ELF-1 (cell line): ENCODE measurements at regions not wholly inside any gene's neighbourhood (a gene's known extent, or its start where the extent isn't known, plus 50 kb on each side); places are given as distances from the start of the nearest gene placed in this dataset.

Source experiments
- DNase-seq: peaks from one replicate; pipeline ENCODE4 v3.0.0-alpha.2; 2016; ENCODE audit warnings: low read depth, low spot score

DNA sequence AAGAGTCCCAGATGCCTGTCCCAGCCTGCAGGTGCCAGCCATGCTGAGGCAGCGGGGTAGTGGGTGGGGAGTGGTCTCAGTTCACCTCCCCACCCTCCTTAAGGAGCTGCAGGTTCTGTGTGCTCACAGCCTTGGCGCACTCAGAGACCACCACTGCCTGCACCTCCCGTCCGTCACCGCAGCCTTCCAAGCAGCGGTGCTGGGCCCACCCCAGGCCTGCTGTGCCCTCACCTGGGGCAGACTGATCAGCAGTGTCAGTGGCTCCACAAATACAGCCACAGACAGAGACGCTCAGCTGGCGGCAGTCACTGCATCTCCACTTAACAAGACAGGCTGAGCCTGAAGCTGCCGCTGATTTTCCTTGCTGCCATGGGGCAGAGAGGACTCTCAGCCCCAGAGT, 120.2 kb downstream of the RFLNA start:
- no peak for DNase-seq

GRCh38 chr12:124413915-124414314, 119.0 kb downstream of the RFLNA start:
- no peak for DNase-seq

DNA sequence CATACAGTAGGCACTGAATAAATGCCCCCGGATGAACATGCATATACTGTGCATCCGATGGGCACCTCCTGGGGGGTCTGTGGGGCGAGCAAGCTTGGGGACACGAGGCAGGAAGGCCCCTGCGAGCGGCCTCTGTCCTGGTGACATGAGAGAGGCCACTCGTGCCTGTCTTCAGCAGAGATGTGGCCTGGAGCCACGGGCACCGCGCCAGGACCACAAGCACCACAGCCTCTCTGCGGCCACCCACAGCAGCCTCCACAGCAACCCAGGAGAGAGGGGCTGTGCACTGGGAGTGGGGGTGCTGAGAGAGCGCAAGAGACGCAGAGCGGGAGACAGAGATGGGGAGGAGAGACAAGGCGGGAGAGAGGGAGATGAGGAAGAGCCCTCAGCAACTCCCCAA, 118.5 kb downstream of the RFLNA start:
- no peak for DNase-seq

- no peak for DNase-seq
These were observed 117.7 kb downstream of the RFLNA start for GRCh38 chr12:124412646-124413015.

DNA sequence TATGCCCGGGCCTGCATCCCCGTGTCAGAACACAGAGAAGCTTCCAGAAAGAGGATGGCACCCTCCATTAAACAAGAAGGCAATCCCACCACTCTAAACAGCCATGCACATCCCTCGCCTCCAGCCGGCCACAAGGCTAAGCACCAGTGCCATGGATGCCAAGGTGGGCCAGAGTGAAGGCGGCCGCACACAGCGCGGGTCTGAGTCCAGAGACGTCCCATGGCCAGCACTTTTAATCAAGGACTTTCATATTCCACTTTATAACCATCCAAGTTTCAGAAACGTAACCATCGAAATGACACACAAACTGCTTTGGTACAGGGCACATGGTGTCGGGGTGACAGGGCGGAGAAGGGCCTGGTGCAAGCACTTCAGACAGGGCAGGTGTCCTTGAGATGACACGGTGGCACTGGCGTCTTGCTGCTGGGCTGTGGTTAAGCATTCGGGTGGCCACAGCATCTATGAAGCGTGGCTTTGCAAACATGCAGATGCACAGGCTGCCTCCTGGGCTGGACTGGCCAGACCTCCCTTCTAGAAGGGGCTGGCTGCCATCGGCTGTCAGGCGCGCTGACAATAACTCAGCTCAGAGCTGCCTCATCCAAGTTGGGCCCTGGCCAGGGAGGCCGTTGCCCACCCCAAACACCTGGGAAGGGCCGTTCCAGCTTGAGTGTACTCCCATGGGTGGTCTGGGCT, 117.2 kb downstream of the RFLNA start:
- DNase-seq, result no peak

DNA sequence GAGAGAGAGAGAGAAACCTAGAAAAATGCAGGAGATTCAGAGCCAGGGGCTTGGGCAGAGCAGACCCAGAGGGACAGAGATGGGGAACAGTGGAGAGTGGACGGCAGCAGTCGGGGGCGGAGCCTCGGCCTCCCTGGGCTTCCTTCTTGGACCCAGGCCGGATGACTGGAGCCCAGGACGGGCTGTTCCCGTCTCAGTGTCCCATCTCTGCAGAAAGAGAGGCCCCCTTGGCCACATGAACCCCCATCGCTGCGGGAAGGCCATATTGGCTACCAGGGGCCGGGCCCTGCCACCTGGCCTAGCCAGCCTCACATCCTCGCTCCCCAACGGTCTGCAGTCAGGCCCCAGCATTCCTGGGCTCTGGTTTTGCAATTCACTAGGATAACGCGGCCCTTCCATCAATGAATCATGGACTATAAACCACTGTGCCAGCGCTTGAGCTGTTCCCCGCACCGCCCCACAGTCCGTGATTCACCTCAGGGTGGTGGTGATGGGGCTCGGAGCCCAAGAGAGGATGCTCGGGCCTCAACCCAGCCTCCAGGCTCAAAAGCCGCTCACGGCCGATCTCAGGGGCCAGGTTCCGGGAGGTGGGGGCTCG, 116.5 kb downstream of the RFLNA start:
- no peak for DNase-seq

GRCh38 chr12:124410354-124411175, 115.7 kb downstream of the RFLNA start:
- DNase-seq, result peak; percentile 73

- no peak for DNase-seq
These were observed 114.1 kb downstream of the RFLNA start for GRCh38 chr12:124408822-124409517.

GRCh38 chr12:124407074-124407473, 112.2 kb downstream of the RFLNA start:
- no peak for DNase-seq

DNA sequence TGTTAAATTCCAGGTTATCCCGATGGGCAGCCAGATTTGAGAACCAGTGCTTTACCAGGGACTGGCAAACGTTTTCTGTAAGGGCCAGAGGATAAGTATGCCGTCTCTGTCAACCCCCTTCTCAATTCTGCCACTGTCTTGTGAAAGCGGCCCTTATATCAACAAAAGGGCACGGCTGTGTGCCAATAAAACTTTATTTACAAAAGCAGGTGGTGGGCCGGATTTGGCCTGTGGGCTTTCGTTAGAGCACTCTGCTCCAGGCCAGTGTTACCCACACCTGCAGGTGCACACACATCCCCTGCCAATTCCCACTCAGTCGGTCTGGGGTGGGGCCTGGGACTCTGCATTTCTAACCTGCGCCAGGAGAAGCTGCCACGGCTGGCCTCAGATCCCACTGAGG, 111.2 kb downstream of the RFLNA start:
- DNase-seq, result no peak

DNA sequence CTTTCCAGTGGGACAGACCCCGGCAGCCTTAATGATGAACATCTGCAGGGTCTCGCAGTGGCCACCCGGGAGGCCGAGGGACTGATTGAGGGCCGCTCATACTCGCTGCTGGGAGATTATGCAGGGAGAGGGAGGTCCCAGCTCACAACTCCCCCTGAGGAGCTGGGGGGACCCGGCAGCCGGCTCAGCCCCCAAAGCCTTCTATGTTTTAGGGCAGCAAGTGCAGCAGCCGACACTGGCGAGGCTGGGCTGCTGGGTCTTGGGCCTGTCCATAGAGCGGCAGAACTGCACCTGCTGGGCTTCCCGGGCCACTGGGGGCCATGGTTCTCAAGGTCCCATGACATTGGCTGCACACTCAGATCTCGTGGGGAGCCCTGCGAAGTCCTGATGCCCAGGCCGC, 110.7 kb downstream of the RFLNA start:
- no peak for DNase-seq

- no peak for DNase-seq
These were observed 110.3 kb downstream of the RFLNA start for GRCh38 chr12:124405151-124405550.

DNA sequence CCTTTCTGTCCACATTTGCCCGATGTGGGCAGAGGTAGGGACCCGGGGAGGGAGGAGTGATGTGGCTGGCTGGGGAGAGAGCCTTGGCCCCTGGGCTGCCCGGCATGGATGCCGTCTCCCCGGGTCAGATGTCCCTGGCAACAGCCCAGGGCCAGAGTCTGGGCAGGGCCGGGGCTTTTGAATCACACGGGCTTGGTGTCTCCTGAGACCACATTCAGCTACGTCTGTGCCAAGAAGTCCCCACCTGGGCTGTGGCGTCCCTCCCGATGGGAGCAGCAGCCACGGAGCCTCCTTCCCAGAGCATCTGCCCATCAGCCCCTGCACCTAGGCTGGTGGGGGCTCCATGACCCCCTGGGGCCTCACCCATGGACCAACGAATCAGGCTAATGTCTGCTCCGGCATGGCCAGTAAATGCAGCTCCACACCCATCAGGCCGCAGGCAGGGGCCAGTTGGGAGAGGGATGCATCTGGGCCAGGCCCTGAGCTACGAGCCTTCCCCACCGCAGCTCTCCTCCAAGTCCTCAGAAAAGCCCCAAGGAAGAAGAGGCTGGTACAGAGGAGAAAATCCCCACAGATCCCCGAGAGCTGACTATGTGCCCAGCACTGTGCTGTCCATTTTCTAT, 109.4 kb downstream of the RFLNA start:
- DNase-seq, result no peak

DNA sequence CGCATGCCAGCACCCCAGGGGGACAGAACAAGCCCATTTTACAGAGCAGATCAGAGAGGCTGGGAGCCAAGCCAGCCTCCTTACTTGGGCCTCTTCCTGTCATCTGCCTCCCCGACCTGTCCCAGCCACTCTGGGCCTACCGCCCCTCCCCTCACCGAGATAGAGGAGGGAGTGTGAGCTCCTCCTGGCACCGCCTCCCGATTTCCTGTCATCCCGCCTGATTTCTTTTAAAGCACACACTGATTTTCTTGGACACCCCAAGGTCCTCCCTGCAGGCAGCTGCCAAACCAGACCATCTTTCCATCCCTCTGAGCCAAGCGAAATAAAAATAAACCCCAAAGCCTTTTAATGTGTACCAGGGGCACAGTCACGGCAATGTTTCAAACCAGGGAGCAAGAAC, 108.4 kb downstream of the RFLNA start:
- DNase-seq, result no peak

DNA sequence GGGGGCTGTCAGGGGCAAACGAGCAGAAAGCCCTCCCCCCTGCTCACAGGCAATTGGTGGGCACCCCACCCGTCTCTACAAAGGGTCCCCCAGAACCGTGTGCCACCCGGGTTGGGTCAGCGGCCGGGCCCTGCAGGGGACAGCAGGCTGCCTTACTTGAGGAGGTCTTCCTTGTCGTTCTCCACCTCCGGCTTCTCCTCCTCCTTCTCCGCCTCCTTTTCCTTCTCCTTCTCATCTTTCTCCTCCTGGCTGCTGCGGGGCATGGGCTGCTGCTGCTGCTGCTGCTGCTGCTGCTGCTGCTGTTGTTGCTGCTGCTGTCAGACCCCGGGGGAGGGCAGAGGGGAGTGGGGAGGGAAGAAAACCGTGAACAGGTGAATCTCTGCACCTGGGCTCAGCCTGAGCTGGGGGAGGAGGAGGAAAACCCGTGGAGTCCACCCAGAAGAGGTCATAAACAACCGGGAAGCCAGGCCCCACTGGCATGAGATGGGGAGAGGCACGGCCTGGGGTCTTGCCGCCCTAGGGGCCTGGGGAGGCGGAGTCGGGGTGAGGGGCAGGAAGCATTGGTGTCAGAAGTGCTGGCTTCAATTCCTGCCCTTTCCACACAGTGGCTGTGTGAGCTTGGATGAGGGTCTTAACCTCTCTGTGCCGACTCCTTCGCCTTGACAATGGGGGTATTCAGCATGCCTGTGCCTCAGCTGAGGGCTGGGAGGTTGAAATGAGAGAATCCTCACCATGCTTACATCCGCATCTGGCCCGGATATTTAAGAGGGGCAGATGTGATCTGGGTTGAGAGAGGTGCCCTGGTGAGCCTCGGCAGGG, 107.6 kb downstream of the RFLNA start:
- peak; percentile 83 for DNase-seq

DNA sequence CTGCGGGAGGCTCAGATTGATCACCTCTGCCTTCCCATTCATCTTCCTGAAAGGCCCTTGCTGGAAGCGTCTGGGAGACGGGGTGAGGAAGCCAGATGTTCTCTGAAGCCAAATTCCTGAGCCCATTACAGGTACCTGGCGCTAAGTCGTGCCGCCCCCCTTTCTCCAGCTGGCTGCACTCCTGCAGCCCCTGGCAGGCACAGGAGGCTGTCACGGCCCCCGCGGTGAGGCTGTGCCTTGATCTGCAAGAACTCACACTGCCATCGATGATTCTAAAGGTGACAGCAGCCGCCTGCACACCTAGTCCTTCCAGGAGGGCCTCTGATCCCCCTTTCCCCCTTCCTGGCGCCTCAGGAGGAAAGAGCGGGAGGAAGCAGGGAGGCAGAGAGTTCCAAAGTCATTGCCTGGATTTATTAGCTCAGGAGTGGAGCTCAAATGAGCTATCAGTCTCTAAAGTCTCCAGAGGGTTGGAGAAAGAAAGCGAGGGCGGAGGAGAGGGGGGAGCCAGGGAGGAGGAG, 106.9 kb downstream of the RFLNA start:
- DNase-seq, result no peak

DNA sequence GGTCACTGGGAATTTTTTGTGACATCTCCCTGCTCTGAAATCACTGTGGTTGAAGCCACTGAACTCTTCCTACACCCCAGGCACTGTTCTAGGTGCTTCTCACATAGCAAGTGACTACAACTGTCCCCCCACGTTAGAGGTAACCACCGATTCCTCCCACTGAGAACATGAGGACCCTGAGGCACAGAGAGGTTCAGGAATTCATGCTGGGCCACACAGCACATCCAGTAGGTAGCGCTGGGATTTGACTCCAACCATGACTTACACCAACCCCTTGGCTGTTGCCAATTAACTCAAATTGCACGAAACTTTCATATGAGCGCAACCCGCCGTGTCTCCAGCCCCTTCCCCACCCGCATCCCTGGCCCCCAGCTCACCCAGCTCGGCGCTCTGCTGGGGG, 105.2 kb downstream of the RFLNA start:
- DNase-seq, result no peak

DNA sequence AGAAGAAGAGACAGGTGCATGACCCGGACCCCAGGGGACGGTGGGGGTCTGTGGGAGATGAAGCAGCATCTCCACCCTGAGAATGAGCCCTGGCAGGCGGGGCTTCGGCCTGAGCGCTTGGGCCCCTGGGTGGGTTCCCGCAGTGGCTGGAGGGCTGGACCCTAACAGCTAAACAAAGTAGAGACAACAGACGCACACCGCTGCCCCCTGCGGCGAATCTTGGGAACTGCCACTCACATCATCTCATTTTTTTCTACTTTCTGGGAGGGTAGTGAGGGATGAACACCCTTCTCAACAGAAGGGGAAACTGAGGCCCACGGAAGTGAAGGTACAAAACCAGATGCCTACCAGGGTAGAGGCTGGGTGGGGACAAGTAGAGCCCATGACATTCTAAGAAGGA, 104.7 kb downstream of the RFLNA start:
- peak; percentile 70 for DNase-seq

GRCh38 chr12:124398578-124399227, 103.8 kb downstream of the RFLNA start:
- DNase-seq, result no peak
